ENCODE measurements at regions not wholly inside any gene's neighbourhood (a gene's known extent, or its start where the extent isn't known, plus 50 kb on each side); places are given as distances from the start of the nearest gene placed in this dataset.
"Not testable (repeated sequence)": the region's sequence is repeated elsewhere in the genome, so short reads cannot be mapped to it uniquely, and the experiment has no call there.

DNA sequence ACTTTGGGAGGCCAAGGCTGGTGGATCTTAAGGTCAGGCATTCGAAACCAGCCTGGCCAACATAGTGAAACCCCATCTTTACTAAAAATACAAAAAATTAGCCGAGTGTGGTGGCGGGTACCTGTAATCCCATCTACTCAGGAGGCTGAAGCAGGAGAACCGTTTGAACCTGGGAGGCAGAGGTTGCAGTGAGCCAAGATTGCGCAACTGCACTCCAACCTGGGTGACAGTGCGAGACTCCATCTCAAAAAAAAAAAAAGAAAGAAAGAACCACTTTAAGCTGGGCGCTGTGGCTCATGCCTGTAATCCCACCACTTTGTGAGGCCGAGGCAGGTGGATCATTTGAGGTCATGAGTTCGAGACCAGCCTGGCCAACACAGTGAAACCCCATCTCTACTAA lies 119.8 kb upstream of the NETO1 start:
- not testable (repeated sequence) for TF ChIP-seq ZSCAN29 (IDR thresholded peaks at IDR 0.05); CEBPB (IDR thresholded peaks at IDR 0.05; ENCODE audit: borderline replicate concordance in 1 of 2, low read depth in 2 of 2, low read length in 2 of 2); ZNF274 (IDR thresholded peaks at IDR 0.05; ENCODE audit: insufficient read depth, insufficient read length); NR2C2 (IDR thresholded peaks at IDR 0.05; ENCODE audit: borderline replicate concordance, control insufficient read depth, insufficient read length, low read depth); SMC3 (IDR thresholded peaks at IDR 0.05; ENCODE audit: borderline replicate concordance, low read length); HDAC2 (IDR thresholded peaks at IDR 0.05); EZH2 (IDR thresholded peaks at IDR 0.05; ENCODE audit: borderline replicate concordance, control insufficient read depth, low read depth, low read length); ATF3 (IDR thresholded peaks at IDR 0.05; ENCODE audit: borderline replicate concordance, extremely low read depth, low read depth, low read length); NFXL1 (IDR thresholded peaks at IDR 0.05; ENCODE audit: borderline replicate concordance); CTCF (IDR thresholded peaks at IDR 0.05 in 2 of 3, conservative IDR thresholded peaks at IDR 0.05 in 1 of 3; ENCODE audit: control insufficient read depth in 2 of 3, extremely low read depth in 1 of 3, insufficient read depth in 1 of 3, low read depth in 3 of 3, low read length in 3 of 3)
- TF ChIP-seq, protein P1, sequence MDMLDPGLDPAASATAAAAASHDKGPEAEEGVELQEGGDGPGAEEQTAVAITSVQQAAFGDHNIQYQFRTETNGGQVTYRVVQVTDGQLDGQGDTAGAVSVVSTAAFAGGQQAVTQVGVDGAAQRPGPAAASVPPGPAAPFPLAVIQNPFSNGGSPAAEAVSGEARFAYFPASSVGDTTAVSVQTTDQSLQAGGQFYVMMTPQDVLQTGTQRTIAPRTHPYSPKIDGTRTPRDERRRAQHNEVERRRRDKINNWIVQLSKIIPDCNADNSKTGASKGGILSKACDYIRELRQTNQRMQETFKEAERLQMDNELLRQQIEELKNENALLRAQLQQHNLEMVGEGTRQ (IDR thresholded peaks at IDR 0.05; ENCODE audit: borderline replicate concordance, low read depth, low read length), result not testable (repeated sequence)
